ENCODE measurements at regions not wholly inside any gene's neighbourhood (a gene's known extent, or its start where the extent isn't known, plus 50 kb on each side); places are given as distances from the start of the nearest gene placed in this dataset.
"Not testable (repeated sequence)": the region's sequence is repeated elsewhere in the genome, so short reads cannot be mapped to it uniquely, and the experiment has no call there.

DNA sequence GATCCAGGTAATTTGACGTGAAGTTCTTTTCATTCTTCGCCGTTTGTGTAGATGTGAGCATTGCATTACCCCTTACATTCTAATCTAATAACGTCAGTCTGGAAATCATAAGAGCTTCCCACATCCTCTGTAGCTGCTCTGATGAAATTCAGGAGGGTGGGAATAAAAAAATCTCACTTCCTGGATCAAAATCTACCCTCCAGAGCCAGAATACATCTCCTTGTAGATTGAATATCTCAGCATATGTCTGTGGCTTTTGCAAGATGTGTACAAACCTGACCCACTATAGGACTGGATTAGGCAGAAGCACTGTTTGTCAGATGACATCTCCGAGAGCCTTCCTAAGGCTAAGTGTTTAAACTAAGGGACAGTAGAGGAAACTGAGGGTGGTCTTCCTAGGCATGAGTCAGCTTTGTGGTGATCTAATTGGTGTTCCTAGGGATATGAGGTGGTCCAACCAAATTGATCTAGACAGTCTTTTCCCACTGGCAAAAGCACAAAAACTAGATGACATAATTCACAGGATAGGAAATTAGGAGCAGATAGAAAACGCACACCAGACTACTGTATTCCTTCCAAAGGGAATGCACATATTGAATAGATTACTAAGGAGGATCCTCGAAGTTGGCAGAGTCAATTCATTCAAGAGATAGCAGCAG, 216.3 kb upstream of the LRTM1 start:
- H3K4me3 ChIP-seq (ENCODE audit: low read depth, low read length) = no peak overlapping the region
- H3K9me3 ChIP-seq (ENCODE audit: control insufficient read depth, insufficient read depth, low read length) = no peaks in the 10 kb centered on the region
- no peak for DNase-seq (ENCODE audit: low read depth, low spot score)
- ChIA-PET CTCF (no interaction called here), POLR2A (no interaction called here)
- no peak overlapping the region for H3K27ac ChIP-seq (ENCODE audit: low read depth, low read length)
- H3K27me3 ChIP-seq (ENCODE audit: control insufficient read depth, insufficient read depth, low read length) = no peaks in the 10 kb centered on the region
- TF ChIP-seq, protein P1, sequence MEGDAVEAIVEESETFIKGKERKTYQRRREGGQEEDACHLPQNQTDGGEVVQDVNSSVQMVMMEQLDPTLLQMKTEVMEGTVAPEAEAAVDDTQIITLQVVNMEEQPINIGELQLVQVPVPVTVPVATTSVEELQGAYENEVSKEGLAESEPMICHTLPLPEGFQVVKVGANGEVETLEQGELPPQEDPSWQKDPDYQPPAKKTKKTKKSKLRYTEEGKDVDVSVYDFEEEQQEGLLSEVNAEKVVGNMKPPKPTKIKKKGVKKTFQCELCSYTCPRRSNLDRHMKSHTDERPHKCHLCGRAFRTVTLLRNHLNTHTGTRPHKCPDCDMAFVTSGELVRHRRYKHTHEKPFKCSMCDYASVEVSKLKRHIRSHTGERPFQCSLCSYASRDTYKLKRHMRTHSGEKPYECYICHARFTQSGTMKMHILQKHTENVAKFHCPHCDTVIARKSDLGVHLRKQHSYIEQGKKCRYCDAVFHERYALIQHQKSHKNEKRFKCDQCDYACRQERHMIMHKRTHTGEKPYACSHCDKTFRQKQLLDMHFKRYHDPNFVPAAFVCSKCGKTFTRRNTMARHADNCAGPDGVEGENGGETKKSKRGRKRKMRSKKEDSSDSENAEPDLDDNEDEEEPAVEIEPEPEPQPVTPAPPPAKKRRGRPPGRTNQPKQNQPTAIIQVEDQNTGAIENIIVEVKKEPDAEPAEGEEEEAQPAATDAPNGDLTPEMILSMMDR (IDR thresholded peaks at IDR 0.05; ENCODE audit: low read depth, low read length) = no peak

GRCh38 chr3:55143336-55143735, 215.5 kb upstream of the LRTM1 start:
- DNase-seq (ENCODE audit: low read depth, low spot score) = no peak
- no peak overlapping the region for H3K27ac ChIP-seq (ENCODE audit: low read depth, low read length)
- no peak overlapping the region for H3K4me3 ChIP-seq (ENCODE audit: low read depth, low read length)
- ChIA-PET POLR2A (no interaction called here), CTCF (no interaction called here)
- H3K9me3 ChIP-seq (ENCODE audit: control insufficient read depth, insufficient read depth, low read length) = no peaks in the 10 kb centered on the region
- no peaks in the 10 kb centered on the region for H3K27me3 ChIP-seq (ENCODE audit: control insufficient read depth, insufficient read depth, low read length)
- TF ChIP-seq, protein P1 (IDR thresholded peaks at IDR 0.05; ENCODE audit: low read depth, low read length) = no peak

GRCh38 chr3:55136291-55136690, 208.4 kb upstream of the LRTM1 start:
- H3K4me3 ChIP-seq (ENCODE audit: low read depth, low read length); H3K9me3 ChIP-seq (ENCODE audit: control insufficient read depth, insufficient read depth, low read length); H3K27ac ChIP-seq (ENCODE audit: low read depth, low read length); POLR2A ChIA-PET; DNase-seq (ENCODE audit: low read depth, low spot score); CTCF ChIA-PET; H3K27me3 ChIP-seq (ENCODE audit: control insufficient read depth, insufficient read depth, low read length): not testable (repeated sequence)

DNA sequence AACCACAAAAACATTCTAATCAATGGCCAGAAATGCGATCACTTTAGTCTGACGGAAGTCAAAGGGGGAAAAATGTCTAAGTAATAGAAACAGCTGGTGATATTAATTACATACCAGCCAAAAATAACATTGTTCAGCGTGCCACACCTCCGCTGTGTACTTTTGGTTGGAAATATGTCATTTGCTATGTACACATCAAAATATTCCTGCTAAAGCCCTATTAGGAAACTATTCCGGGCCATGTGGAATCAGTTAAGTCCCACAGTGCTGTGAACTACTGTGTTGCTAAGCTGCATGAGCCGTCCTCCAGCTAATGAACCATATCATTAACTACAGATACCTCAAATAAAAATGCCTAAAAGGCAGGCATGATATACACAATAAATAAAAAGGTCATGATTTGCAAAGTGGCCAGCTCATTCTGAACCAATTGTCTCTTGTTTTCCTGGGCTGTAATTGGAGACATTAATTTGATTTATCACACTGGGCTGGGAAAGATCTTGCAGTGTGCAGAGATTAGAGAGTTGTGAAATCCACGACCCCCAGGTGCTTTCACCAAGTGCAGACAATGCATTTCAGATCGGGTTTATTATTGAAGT, 200.5 kb upstream of the LRTM1 start:
- no peak for DNase-seq (ENCODE audit: low read depth, low spot score)
- ChIA-PET CTCF (no interaction called here), POLR2A (no interaction called here)
- Histone ChIP-seq H3K9me3 (ENCODE audit: control insufficient read depth, insufficient read depth, low read length) (no peaks in the 10 kb centered on the region), H3K27ac (ENCODE audit: low read depth, low read length) (no peak overlapping the region), H3K4me3 (ENCODE audit: low read depth, low read length) (no peak overlapping the region), H3K27me3 (ENCODE audit: control insufficient read depth, insufficient read depth, low read length) (no peaks in the 10 kb centered on the region)
- TF ChIP-seq, protein P1 (IDR thresholded peaks at IDR 0.05; ENCODE audit: low read depth, low read length) = no peak

- POLR2A ChIA-PET = no interaction called here
- Histone ChIP-seq H3K27me3 (ENCODE audit: control insufficient read depth, insufficient read depth, low read length) (no peaks in the 10 kb centered on the region), H3K27ac (ENCODE audit: low read depth, low read length) (no peak overlapping the region), H3K9me3 (ENCODE audit: control insufficient read depth, insufficient read depth, low read length) (no peaks in the 10 kb centered on the region), H3K4me3 (ENCODE audit: low read depth, low read length) (no peak overlapping the region)
- CTCF ChIA-PET = no interaction called here
- TF ChIP-seq, protein P1 (IDR thresholded peaks at IDR 0.05; ENCODE audit: low read depth, low read length) = no peak
- no peak for DNase-seq (ENCODE audit: low read depth, low spot score)
These were observed 199.7 kb upstream of the LRTM1 start for GRCh38 chr3:55127565-55127964.
